Dedifferentiated amniotic fluid mesenchymal stem cell (primary cell): ENCODE measurements at regions not wholly inside any gene's neighbourhood (a gene's known extent, or its start where the extent isn't known, plus 50 kb on each side); places are given as distances from the start of the nearest gene placed in this dataset.

ENCODE experiments used
- DNase-seq: peaks from one replicate; pipeline ENCODE4 v3.0.0-alpha.2; 2016; ENCODE audit errors: extremely low spot score

DNA sequence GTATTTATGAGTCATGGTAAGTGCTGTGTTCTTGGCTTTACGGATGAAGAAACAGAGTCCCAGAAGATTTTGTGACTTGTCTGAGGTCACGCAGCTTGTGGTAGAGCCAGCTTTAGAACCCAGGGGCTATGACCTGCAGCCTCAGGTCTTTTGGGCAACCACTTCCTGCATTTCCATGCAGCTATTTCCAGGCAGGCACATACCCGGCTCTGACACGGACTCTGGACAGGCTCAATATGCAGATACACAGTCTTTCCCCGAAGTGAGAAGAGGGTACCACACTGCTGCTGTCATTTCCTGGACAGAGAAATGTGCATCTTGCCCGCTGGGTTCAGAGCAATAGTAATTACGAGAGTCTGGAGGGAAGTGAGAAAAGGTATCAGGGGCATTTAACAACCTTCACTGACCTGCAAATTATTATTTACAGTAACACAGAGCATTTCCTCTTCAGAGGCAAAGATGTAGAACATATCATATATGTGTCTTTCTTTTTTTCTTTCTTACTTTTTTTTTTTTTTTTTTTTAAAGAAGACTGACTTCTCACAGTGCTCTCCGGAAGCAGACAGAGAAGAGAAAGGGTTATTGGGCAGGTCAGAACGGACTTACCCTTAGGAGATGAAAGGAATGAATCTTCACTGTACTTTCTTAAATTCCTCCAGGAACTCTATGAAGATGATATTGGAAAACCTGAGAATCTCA, 185.1 kb downstream of the CLIC5 start:
- no peak for DNase-seq

- no peak for DNase-seq
Measured at GRCh38 chr6:45829873-45830272, 185.8 kb downstream of the CLIC5 start.

DNA sequence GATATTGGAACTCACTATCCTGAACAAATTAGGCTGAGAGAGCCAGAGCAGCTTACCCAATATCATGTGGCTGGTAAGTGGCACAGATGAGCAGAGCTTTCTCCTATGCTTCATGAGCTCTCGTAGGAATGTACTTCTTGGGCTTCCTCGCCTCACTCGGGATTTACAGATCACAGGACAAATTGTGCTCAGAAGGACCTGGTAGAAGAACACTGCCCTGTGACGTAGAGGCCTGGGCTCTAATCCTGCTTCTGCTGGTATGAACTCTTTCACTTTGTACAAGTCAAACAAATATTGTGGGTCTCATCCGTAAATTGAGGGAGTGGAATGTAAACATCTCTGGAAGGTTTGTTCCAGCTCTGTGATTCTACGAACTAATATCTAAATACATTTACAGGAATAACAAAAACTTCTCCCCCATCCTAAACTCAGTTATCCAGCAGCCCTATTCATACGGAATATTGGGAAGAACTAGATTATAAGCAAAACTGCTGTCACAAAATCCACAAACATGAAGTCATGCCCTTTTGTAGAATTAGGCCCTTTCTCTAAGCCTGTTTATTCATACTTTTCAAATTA, 187.6 kb downstream of the CLIC5 start:
- DNase-seq: no peak

- DNase-seq: no peak
Measured at GRCh38 chr6:45822873-45823272, 192.8 kb downstream of the CLIC5 start.

- no peak for DNase-seq
Measured at GRCh38 chr6:45822246-45822812, 193.3 kb downstream of the CLIC5 start.

DNA sequence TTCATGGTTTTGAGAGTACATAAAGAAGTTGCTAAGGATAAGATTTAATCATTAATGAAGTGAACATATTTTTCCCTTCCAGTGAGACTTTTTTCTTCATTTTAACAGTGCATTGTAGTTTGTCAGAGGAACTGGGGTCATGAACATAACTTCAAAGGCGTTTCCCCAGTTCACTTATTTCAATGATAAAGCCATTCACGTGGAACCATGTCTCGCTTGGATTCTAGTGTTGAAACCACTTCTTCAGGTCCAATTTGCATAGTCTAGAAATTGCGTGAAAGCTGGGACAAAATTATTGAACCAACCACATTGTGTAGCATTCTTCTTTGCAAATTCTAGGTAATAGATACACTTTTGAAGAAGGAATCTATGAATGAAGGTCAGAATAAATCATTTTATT, 197.0 kb downstream of the CLIC5 start:
- DNase-seq: no peak

- no peak for DNase-seq
Measured at GRCh38 chr6:45816674-45817297, 198.9 kb downstream of the CLIC5 start.

- no peak for DNase-seq
Measured at GRCh38 chr6:45815466-45816125, 200.1 kb downstream of the CLIC5 start.

DNA sequence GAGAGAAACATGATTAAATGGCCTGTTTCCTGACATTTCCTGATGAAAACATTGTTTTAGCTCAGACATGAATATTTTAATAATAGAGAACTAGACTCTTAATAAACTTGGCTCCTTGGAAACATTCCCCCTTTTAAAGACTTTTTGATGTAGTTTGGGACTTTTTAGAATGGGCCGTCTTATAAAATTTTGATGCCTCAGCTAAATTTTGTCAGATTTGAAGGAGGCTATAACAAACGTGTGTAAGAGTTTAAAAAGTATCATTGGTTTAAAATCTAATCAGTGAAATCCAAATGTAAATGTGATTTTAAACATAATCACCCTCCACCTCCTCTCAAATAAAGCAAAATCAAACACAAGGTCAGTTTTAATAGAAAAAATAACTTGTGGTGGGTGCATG, 200.9 kb downstream of the CLIC5 start:
- DNase-seq: no peak

DNA sequence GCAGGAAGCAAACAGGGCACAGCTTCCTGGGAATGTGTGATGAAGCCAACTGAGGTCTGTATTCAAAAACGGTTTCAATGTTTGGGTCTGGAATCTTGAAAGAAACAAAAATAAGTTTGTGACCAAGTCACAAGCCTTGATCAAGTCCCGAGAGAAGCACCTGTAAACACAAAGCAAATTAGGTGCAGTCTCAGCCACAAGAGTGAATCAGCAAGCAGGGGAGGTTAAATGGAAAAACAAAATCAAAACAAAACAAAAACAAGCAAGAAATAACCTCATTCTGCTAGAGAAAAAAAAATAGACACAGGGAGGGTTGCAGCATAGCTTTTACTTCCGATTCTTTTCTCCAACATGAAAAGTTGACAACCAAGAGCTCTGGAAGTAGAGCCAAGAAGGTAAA, 201.7 kb downstream of the CLIC5 start:
- DNase-seq: no peak

DNA sequence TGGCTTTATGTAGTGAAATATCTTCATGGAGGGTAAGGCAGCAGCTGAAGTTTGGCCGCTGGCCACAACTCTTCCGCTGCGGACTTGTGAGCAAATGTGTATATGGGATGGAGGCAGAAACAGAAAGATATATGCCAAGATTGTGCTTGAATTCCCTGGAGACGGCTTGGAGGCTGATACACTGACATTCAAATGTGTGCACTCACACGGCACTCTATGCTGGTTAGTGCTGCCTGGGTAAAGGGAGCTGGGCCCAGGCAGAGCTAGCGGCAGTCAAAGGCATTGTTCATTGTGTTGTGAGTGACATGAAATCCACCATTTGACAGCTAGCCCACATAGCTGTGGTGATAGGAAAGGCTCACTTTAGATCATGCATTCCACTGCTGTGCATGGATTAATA, 202.7 kb downstream of the CLIC5 start:
- no peak for DNase-seq

DNA sequence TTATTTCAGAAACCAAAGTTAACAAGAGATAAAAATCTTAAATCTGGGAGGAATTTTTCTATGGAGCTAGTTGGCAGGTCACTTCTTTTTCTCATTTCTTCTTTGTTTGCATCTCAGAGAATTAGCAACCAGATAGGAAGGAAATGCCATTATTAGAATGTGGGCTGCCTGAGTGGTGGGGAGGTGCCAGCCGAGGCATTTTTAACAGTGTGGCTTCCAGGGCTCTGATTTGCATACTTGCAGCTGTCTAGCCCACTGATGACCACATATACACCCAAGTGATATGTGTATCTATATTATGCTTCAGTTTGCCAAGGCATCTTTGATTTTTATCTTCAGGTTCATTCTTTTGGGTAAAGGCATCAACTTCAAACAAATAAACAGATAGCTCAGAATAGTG, 206.7 kb downstream of the CLIC5 start:
- no peak for DNase-seq

DNA sequence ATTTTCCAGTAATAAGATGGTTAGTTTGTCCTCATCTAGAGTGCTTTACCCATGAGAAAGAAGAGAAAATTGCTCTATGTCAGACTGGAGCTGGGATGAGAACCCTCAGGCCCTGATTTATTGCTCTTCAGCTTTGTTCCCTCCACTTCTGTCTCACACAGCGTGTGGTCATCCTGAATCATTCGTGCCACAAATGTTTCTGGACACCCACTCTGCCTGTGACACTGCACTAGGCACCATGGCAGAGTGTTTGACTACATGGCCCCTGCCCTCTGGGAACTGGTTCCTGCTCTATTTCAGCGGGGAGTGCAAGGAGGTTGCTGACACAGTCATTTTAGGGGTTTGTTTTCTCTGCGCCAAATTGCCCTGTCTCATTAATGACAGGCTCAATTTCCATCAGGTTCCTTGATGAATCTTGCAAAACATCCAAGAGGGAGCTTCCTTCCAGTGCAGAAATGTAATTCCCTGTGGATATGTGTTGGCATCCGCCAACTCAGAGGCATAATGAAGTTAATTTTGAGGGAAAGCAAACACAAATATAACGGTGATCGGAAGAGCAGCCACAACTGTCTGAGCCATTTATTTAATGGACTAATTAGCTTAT, 207.5 kb downstream of the CLIC5 start:
- DNase-seq: no peak

DNA sequence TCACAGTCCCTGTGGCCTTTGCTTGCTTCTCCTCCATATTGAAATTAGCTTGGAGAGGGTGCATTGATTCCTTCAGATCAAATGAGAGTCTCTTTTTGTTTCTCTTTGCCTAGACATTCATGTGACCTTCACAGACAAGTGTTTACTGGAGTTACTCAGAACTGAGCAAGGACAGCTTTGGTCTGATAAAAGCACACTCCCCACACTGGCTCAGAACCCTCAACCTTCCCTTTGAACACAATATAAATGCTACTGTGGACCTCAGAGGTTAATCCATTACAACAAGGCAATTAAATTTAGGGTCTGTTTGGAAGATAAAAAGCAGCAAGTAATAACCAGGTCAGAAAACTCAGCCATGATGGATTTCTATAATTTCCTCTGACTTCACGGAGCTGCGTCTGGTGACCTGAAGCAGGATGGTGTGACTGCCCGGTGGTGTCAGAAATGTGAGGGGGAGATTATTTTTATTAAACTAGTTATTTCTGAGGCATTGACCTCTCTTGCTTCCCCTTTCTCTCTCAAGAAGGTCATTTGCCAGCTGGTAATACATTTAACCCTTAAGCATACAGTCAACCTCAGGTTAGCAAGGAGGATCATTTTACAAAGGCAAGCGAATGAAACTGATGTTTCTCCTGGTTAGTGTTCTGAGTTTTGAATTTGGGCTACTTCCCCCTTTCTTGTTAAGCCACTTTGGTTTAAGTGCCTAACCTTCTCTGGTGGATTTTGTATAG, 208.2 kb downstream of the CLIC5 start:
- DNase-seq: no peak

DNA sequence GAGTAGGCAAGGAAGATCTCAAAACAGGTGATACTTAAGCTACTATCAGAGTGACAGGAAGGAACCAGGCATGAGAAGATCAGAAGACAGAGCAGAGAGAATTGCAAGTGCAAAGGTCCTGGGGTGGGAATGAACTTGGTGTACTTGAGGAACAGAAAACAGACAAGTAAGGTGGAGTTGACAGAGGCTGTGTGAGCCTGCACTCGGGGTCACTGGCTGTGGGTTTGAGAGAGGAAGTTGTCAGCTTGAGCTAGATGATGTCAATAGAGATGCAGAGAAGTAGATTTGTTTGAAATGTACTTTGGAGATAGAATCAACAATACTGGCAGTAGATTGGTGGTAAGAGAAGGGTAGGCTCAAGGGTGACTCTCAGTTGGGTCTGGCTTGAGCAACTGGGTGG, 209.5 kb downstream of the CLIC5 start:
- no peak for DNase-seq

- DNase-seq: no peak
Measured at GRCh38 chr6:45803071-45803470, 212.6 kb downstream of the CLIC5 start.

DNA sequence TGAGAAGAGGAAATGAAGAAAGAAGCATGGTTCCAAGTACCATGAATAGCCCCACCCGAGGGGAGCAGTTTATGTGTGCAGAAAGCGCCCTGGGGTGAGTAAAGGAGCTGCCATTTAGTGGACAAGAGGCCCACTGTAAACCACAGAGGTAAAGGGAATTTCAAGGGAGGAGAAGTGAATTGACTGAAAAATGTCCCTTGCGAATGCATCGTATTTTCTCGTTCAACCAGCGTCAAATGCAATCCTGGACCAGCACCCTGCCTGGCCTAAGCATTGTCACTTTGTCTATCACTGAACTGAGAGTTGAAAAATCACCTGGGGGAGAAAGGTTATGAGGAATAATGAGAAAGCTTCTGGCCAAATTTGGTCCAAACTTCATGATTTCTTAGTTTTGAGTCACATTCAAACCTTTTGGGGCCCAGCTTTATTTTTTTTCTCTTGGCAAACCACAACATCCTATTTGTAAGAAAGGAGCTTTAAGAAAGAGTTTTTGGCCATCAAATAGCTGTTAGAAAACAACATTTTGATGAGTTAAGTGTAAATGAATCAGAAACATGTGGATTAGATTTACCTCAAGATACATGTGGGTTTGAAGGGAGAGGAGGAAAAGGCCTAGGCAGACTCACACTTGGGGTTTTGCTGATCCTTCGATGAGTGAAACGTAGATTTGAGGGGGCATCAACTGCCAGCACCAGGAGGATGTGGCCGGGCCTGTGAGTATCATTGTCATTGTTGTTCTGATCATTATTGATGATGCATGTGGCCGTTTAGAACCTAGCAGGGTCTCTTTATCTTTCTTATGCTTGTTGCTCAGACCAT, 214.0 kb downstream of the CLIC5 start:
- no peak for DNase-seq

DNA sequence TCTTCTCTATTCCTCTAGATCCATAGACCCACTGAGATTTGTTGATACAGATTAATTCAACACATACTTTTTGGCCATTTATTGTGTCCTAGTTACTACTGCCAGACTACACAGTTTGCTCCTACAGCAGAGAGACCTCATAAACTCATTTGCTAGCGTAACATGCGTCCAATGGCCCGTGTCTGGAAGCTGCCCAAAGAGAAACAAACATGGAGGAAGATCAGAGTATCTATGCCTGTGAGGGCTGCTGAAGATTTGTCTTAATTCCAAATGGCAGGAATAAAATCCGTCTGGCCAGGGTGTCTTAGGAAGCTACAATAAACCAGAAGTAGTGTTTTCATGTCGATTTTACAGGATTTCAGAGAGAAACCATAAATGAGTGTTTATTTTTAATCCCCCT, 214.7 kb downstream of the CLIC5 start:
- DNase-seq: no peak

DNA sequence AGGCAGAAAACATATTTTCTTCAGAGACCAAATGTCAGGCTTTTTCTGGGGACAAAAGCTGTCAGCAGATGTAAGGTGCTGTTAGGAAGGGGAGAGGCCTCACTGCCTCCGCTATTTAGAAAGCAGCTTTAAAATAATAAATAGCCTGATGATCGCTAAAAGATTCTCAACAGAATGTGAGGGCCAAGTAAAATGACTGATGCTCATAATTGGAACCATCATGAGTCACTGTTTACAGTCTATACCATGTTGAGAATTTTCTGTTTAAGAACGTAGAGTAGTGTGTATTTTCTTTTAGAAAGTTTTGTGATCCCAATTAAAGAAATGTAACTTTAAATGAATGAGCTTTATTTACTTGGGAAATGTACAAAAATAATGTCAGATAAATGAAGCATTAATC, 220.0 kb downstream of the CLIC5 start:
- DNase-seq: no peak

DNA sequence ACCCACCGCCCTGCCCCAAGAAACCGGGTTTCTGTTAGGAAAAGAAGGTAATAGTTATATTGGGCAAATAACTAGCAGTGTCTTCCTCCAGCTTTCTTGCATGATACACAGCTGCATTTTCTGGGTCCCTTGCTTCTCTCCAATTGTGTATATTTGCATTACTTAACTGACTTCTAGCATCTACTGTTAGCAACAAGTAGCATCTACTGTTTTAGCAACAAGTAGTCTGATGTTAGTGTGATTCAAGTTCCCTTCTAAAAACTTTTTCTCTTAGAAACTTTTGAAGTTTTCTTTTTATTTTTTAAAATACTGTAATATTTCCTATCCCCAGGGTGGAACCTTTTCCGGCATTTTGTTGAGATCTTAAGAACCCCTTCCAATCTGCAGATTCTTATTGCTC, 221.2 kb downstream of the CLIC5 start:
- no peak for DNase-seq
